Activated effector memory CD4-positive, alpha-beta T cell treated with anti-CD3 and anti-CD28 coated beads, Interleukin-2, amount 50 U/mL, for 16 hours (primary cell): ENCODE measurements at regions not wholly inside any gene's neighbourhood (a gene's known extent, or its start where the extent isn't known, plus 50 kb on each side); places are given as distances from the start of the nearest gene placed in this dataset.

ENCODE experiments used
- DNase-seq: peaks from one replicate; pipeline ENCODE4 v3.0.0-alpha.2; 2020

- DNase-seq: no peak
Measured at GRCh38 chr6:45739058-45739457, 276.6 kb downstream of the CLIC5 start.

DNA sequence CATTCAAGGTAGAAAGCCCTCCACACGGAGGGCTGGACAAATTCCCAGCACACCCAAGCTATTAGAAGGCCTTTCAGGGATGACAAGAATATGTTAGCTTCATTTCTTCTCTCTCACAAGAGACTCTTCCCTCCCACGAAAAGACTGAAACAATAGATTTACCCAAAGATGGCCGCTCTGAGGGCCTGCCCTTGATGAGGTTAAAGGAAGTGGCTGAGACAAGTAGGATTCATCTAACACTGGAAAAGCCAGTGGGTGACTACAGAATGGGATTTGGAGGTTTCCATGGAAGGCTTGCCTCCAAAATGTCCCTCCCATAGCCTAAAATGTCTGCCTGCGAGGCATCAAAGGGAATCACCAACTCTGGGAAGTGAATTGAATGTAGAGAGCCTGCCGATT, 277.6 kb downstream of the CLIC5 start:
- DNase-seq: no peak

GRCh38 chr6:45737331-45738056, 278.2 kb downstream of the CLIC5 start:
- no peak for DNase-seq

GRCh38 chr6:45736134-45736533, 279.5 kb downstream of the CLIC5 start:
- no peak for DNase-seq

DNA sequence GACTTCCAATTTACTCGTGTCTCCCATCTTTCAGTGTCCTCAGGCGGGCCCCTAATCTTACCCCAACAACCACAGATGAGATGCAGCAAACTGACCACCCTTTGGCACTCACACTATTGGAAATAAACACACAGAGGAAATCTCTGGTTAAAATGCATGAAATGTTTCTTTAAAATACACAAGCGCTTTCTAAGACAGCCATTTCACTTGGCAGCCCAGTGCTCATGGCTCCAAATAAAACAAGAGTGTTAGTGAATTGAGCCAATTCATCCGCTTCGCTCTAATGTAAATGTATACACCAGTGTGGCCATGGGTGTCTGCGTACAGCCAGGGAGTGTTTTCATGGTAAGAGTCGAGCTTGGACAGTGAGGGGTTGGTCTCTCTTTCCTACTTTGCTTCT, 282.9 kb downstream of the CLIC5 start:
- no peak for DNase-seq

GRCh38 chr6:45730232-45730631, 285.4 kb downstream of the CLIC5 start:
- no peak for DNase-seq

- no peak for DNase-seq
Measured at GRCh38 chr6:45728674-45729073, 287.0 kb downstream of the CLIC5 start.

GRCh38 chr6:45727819-45728449, 287.7 kb downstream of the CLIC5 start:
- DNase-seq: no peak

- no peak for DNase-seq
Measured at GRCh38 chr6:45727228-45727627, 288.4 kb downstream of the CLIC5 start.

DNA sequence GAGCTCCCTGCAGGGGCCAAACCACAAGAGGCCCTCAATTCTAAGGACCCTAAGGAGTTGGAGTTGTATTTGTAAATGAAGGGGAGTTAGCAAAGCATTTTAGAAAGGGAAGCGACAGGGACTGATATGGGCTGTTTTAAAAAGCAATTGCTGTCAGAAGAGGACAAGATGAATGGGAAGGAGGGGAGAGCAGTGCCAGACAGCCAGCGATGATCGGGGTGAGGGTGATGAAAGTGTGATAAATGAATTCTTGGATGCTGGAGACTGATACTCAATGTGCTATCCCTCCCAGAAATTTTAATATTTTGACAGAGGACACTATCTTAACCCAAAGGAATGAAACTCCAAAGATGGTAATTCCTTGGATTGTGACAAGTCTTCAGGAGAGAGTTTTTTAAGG, 289.2 kb downstream of the CLIC5 start:
- no peak for DNase-seq

DNA sequence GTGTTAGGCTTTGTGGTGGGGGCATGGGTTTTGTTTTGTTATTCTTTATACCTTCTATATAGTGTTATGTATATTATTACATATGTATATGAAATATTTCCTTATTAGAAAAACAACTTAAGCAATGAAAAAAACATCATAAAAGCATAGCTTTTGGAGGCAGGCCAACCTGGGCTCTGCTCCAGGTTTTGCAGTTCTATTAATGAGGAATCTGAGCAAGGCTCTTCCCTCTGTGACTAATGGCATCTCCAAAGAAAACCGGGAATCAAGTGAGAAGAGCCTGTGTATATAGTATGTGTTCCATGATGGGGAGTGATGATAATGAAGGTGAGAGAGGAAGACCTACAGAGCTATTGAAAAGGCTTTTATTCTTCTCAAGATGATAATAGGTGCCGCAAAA, 291.1 kb downstream of the CLIC5 start:
- no peak for DNase-seq

- no peak for DNase-seq
Measured at GRCh38 chr6:45724027-45724426, 291.6 kb downstream of the CLIC5 start.

- DNase-seq: no peak
Measured at GRCh38 chr6:45722876-45723275, 292.8 kb downstream of the CLIC5 start.

DNA sequence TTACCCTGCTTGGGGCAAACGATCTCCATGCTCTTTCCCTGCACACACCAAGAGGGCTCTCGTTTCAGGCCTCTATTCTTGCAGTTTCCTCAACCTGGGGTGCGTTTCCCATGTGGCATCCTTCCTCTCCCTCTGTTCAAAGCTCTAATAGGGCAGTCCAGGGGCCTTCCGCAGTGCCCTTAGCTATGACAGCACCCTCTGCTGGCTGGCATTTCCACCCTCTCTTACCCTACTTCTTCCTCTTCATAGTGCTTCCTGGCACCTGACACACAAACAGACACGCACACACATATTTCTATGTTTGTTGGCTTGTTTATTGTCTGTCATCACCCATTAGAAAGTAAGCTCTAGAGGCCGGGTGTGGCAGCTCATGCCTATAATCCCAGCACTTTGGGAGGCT, 294.0 kb downstream of the CLIC5 start:
- no peak for DNase-seq

- DNase-seq: no peak
Measured at GRCh38 chr6:45718871-45719270, 296.8 kb downstream of the CLIC5 start.

DNA sequence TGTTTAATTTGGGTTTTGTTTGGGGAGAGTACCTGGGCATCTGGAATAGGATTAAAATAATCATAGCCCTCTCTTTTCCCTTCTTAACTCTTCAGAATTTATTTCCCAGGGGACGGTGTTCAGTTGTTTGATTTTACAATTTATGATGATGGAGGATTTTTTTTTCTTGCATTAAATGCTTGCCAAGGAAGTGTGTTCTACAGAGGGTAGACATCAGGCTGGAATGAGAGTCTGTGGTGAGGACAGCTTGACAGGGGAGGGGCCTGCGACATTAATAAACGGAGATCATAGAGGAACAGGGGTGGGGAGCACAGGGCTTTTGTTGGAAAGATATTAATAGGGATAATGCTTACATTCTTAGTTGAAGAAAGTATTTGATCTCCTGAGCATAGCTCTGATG, 297.5 kb downstream of the CLIC5 start:
- no peak for DNase-seq

GRCh38 chr6:45717715-45718114, 297.9 kb downstream of the CLIC5 start:
- DNase-seq: no peak

GRCh38 chr6:45717027-45717426, 298.6 kb downstream of the CLIC5 start:
- no peak for DNase-seq

DNA sequence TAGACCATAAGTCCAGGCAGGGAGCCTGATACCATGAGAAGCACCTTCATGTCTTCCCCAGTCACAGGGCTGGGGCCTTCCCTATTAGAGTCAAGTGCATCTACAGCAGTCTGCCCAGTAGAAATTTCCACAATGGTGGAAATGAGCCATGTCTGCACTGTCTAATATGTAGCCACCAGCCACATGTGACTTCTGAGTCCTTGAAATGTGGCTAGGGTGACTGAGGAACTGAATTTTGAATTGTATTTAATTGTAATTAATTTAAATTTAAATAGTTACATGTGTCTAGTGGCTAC, 300.2 kb downstream of the CLIC5 start:
- DNase-seq: no peak

- peak; percentile 67 for DNase-seq
Measured at GRCh38 chr6:45714741-45715507, 300.7 kb downstream of the CLIC5 start.

DNA sequence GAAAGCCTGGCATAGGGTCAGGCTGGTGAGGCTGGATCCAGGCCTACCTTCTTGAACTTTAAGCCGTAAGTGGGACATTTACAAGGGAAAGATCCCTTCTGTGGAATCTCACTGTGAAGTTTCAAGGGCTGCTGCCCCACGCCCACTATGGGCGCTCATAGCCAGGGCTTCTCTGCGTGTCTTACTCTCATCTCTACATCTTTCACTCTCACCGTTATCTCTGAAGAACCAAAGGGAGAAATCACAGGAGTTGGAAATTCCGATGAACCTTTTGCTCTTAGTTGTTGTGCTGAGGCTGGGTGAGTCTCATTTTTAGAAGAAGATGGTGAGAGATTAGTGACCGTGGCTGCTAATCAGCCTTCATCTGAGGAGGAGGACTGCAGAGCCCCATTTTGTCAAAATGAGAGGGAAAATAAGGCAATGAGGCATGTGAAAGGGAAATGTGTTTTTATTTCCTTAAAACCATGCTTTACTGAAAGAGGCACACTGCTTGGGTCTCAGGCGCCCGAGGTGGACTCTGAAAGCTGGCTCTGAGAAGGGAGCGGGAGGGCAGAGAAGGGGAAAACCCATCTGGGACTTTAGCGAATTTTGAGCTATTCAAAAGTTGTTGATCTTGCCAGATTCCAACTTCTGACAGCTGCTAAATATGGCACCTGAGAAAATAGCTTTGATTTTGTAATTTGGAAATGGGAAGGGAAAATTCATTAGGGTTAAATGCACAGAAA, 301.5 kb downstream of the CLIC5 start:
- DNase-seq: peak; percentile 70
